Effector CD8-positive, alpha-beta T cell (primary cell): ENCODE measurements at regions not wholly inside any gene's neighbourhood (a gene's known extent, or its start where the extent isn't known, plus 50 kb on each side); places are given as distances from the start of the nearest gene placed in this dataset.

Source experiments
- DNase-seq: peaks from one replicate; lab custom pipeline; 2025; lab: John Stamatoyannopoulos, UW

DNA sequence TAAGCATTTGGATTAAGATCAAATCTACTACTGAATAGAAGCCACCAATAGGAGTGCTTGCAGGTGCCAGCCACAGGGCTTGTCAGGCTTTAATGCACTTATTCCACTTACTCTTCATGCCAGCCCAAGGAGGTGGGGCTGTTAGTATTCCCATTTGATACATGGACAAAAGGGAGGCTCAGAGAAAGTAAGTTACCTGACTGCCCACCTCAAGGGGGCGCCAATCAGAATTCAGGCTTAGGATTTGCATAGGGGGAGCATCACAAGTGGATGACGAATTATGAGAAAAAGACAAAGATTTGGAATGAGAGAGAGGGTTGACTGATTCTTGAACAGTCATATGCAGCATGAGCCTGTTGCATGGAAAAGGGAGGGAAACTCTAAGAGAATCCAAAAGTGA, 188.4 kb upstream of the TSHZ2 start:
- no peak for DNase-seq

DNA sequence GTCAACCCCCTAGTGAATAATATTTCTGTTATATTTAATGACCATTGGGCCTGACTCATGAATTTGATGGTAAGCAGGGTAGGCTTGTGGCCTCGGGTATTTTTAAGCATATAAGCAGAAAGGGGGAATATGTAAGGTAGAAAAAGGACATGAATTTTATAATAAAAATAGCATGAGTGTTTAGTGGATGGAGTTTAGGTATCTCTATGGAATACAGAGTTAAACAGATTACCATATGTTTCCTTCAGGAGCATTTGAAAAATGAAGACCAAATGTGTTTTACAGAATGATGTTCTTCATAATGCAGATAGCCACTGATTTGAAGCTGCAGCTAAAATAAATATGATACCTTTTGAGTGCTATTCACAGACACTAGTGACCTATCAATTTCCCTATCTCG, 191.7 kb upstream of the TSHZ2 start:
- no peak for DNase-seq

DNA sequence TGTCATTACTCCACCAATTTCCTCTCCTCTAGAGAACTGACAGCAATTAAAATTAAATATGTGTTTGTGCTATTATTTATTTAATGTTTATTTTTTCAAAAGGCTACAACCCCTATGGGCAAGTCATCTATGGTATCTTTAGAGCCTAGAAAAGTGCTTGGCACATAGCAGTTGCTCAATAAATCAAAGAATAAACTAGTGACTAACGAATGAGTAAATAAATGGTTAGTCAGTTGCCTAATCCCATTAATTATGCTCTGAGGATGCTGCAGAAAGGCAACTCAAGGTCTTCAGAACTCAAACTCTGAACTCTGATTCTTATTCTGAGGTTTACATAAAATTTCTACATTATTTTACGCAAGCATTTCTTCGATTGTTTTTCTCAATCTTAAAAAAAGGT, 193.0 kb upstream of the TSHZ2 start:
- DNase-seq: no peak

DNA sequence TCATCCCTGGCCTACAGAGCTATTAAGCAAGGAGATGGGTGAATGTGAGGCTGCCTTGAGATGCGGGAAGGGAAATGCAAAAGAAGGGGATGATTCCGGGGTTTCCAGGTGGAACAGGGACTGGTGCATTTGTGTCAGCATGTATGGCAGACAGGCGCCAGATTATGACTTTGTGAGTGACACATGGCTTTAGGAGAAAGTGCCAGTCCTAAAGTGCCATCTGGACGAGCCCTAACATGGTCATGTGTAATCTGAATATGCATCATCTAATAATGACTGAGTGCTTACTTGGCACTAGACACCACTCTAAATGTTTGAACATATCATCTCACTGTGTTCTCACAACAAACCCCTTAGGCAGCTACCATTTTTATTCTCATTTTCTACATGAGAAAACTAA, 195.0 kb upstream of the TSHZ2 start:
- DNase-seq: no peak

DNA sequence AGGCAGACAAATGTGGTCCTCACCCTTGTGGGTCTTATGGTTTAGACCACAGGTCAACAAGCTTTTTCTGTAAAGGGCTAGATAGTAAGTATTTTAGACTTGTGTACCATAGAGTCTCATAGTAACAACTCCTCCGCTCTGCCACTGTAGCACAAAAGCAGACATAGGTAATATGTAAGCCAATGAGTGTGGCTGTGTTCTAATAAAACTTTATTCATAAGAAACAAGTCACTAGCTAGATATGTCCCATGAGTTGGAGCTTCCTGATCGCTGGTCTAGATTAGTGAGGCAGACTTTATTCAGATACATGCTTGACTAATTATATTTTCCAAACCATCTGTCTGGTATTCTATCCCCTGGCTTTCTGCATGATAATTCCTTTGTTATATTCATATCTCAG, 196.4 kb upstream of the TSHZ2 start:
- no peak for DNase-seq

DNA sequence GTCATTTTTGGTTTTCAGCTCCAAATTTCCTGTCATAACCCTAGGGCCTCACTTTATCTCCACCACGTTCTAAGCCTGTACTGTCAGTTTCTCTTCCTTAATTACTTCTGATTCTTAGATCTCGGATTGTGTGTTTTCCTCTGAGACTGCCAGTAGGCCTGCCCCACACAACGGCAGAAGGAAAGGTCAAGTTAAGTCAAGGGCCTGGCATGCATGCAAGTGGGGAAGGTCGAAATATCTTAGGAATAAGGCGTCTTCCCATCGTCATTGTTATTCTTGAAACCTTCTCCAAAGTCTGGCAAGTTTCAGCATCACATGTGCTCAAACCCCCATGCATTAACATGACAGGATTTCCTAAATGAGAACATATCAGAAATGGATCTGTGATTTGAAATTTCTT, 203.5 kb upstream of the TSHZ2 start:
- no peak for DNase-seq

DNA sequence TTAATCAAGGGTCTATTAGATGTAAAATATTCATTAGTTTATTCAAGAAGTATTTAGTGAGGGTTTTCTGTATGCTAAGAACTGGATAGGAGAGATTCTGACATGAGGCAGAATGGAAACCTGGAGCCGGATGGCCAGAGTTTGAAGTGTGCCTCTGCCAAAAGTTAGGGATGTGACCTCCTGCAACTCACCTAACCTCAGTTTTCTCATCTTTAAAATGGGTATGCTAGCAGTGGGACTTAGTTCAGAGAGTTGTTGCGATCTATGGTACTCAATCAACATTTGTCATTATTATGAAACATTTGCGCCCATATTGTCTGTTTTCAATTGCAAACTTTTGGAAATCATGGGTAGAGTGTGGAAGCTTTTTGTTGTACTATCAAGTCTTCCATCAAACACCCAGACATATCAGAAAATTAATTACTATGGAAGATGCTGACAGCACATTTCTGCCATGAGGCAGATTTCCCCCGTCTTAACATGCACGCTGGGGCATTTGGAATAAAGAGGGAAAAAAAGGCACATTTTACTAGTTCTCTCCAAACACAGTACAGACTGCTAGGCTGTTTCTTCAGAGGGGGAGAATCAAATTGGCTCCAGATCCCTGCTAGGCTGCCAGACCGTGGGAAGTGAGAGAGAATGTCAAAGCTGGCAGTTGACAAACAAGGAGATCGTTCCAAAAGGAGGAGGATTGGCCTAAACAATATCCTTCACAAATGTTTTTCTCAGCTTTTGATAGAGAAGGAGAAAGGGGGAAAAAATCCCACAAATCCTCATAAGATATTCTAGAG, 205.3 kb upstream of the TSHZ2 start:
- DNase-seq: no peak

DNA sequence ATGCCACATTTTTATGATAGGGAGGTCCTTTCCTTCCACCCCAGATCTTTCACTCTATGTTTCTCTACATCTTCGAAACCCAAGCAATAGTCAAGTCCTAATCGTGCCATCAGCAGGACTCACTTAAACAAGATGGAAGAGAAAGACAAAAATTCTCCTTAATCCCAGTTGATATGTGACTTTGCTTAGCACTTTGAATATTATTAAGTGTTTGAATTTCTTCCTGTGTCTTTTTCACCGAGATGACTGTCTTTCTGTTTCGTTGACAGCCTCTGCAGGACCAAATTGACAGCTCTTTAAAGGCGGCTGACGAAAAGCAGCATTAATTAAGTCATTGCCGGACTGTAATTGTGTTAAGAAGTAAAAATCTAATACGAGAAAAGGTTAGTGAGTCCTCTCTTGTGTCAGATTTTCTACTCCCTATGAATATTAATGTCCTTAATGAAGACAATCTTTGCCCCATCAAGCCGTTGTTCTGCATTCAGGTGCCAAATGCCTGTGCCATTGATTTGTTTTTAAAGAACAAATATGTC, 208.8 kb upstream of the TSHZ2 start:
- DNase-seq: no peak

DNA sequence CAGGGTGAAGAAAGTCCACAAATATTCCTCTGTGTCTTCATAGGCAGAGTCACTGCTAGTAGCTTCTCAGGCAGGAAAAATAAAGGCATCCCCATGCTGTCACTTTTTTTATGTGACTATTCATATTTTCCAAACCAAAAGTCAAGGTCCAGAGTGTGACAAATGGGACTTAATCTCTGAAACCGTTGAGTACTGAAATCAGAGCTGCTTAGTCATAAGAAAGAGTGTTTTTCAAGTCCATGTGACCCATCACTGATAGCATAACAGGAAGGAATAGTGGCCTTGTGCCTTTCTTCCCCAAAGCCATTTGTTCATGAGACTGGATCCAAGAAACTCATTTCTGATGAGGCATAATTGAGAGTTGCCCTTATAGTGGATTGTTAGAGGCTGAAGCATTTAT, 210.3 kb upstream of the TSHZ2 start:
- no peak for DNase-seq

DNA sequence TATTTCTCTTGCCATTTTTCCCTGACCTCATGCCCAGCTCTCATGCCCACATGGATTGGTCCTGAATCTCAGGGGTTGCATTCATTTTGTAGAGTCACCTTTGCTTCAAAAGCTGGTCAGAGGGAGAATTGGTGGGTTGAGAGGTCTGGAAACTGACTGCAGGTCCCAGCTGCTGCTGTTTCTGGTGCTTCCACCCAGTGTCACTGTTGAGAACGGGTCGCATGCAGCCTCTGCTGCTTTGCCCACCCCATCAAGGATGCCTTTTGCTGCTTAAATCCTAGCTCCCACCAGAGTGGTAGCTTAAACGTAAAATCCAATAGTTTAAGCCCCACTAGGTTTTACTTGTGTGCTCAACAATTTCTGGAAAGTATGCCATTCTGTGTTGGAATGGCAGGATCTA, 211.4 kb upstream of the TSHZ2 start:
- no peak for DNase-seq

DNA sequence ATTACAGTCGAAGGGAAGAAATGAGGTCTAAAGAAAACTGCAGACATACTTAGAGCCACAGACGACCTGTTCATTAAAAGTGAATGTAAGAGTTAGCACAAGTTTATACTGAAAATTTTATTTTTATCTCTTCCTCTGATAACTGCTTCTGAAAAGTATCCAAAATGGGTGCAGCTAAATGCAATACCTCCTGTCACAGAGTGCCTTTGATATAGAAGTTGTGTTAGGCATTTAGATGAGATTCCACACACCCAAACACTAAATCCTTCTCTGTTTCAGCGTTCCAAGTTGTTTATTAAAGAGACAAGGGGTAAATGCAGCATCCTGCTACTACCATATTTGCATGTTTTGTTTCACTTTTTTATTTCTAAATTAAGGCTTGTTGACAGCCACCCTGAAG, 214.7 kb upstream of the TSHZ2 start:
- DNase-seq: no peak

DNA sequence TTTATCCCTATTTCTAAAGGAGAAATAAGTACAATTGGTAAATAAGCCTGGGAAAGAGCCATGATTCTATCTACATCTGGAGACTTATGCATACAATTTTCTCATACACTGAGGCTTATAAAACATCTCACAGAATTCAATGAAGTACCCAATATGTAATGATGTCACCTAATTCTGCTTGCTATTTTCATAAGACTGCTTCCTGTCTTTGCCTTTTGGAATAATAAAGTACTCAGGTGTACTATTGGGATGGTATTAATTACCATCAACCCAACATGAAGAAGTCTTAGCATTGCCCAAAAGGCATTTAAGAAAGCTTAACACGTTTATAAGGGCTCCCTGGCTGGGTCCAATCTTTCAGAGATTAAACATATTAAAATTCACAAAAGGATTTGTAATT, 216.4 kb upstream of the TSHZ2 start:
- no peak for DNase-seq

DNA sequence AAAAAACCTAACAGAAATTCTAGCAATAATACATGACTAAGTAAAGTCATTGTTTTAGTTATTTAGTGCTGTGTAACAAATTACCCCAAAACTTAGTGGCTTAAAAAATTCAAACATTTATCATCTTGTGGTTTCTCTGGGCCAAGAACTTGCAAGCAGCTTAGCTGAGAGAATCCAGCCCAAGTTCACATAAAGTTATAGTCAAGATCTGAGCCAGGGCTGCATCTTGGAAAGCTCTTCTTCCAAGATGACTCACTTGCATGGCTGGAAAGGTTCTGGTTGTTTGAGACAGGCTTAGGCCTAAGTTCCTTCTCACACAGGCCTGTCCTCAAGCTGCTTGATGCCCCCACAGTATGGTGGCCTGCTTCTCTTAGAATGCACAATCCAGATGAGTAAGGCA, 217.8 kb upstream of the TSHZ2 start:
- no peak for DNase-seq

DNA sequence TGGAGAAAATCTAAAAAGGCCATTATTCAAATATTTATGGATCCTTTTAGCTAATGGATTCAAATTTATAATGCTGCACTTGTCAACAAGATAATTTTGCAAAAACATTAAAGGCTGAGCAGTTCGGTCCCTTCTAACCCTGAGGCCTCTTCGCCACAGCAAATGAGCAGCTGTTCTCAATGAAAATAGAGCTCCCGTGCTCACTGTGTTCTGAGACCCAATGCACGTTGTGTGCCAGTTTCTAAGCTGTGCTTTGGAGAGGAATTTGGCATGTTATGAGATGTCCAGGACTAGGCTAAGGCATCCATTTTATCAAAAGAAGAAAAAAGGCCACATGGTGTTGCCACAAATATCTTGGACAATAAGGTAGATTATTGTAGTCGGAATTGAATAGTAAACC, 220.1 kb upstream of the TSHZ2 start:
- no peak for DNase-seq

DNA sequence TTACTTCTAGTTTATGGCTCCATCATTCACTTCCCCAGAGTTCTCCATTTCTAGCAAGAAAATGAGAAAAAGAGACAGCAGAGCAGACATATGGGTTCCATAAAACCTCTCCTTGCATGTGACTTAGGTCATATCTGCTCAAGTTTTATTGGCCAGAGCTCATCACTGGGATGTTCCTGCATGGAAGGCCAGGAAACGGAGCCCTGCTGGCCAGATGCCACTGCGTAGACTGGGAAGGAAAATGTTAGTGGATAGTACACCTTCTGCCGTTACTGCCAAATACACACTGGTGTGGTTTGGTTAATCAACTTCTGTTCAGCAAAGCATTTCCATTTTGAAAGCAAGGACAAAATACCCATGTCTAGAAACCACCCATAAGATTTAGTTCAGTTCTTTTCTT, 220.6 kb upstream of the TSHZ2 start:
- no peak for DNase-seq

DNA sequence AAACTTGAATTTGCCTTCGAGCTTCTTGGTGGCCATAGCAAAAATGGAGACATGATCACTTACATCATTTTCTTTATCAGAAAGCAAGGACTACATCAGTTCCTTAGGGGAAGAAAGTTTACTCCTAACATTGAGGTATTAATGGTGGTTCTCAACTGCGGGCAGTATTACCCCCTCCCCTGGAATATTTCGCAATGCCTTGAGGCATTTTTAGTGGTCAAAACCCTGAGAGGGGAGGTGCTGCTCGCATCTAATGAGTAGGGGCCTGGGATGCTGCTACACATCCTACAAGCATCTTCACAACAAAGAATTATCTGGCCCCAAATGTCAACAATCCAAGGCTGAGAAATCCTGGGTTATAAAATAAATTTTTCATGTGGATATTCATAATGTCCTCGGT, 222.2 kb upstream of the TSHZ2 start:
- no peak for DNase-seq

DNA sequence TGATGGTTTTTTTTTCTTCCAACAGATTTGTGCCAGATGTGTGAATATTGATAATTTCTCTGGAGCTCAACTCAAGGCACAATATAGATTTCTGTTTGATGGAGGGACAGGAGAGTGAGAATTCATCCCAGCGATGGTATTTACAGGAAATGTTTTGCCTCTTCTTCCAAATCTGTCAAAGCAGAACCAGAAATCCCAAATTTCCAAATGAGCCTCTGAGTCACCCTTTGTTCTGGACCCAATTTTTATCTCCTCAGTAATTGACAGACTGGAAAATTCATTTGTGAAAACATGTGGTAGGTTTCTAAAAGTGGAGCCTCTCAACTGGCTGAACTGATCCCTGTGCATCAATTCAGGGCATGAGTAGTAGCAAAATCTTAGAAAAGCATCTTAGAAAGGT, 223.2 kb upstream of the TSHZ2 start:
- no peak for DNase-seq

DNA sequence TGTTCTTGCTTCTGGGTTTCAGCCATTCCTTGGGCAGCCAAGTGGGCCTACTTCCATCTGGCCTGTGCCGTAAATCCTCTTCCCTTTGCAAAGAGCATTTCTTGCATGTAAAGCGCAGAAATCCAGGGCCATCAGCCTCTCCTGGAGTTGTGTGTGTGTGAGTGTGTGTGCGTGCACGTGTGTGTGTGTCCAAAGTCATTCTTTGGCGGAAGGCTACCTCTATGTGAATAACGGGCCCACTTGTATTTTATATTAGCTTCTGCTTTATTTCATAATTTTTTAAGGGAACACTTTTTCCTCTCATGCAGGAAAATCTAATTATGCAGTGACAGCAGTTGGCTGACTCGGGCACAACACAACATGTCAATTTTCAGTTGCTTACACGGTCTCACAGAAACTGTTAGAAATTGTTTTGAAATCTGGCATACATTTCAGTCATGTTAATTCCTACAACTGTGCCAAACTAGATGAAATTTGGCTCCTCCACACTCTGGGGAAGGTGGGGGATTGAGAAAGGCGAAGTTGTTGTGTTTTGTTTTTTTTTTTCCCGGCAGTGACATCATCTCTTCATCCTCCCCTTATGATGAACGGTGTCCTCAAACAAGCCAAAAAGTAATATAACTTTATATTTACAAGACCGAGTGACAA, 223.7 kb upstream of the TSHZ2 start:
- DNase-seq: no peak

DNA sequence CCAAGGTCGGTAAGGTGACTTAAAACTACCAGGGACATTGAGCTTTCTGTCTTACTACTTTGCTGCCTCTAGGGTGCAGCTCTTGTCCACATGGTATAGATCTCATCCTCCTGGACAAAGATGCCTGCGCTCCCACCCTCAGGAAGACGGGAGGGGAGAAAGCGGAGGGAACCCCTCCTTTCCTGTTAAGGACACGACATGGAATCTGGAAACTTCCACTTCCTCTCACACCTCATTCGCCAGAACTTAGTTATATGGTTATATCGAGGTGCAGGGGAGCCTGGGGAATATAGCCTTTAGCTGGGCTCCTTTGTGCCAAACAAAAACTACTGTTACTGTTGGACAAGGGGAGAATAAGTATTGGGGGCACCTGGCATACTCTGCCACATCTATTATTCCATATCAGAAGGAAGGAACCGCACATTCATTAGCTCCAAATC, 224.3 kb upstream of the TSHZ2 start:
- no peak for DNase-seq

DNA sequence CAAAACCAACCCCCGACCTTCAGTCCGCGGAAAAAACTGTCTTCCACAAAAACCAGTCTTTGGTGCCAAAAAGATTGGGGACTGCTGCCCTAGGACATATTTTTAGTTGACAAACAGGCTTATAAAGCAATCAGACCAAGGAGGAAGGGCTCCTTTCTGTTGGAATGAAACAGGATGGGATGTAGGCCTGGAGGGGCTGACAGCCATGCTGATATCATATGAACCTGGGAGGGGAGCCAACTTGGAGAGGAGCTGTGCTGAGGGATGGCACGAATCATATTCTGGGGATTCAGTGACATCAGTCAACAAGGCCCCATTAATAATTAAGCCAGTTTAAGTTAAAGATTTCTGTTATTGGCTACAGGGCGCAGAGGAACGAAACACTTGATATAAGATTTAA, 225.4 kb upstream of the TSHZ2 start:
- DNase-seq: no peak

DNA sequence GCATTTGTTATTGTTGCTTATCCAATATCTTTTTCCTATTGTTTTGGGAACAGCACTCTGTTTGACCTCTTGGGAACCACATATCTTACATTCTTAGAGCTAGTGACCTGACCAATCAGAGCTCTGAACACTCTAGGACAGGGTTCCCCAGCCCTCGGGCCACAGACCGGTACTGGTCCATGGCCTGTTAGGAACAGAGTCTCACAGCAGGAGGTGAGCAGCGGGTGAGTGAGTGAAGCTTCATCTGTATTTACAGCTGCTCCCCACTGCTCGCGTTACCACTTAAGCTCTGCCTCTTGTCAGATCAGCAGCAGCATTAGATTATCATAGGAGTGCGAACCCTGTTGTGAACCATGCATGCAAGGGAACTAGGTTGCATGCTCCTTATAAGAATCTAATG, 226.0 kb upstream of the TSHZ2 start:
- DNase-seq: no peak

DNA sequence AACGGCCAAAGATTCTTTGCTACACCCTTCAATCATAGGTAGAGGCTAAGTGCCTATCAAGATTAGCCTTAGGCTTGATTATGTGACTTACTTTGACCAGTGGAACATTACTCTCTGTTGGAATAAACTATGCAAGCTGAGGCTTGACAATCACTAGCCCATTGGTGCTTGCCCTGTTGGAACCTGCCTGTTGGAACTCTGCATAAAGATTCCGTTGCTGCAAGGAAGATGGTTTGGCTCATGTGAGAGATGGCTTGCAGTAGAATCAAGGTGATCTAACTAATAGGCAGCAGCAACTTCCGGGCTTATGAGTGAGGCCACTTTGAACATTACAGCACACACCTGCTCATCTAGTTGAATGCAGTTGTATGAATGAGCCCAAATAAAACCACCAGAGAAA, 227.7 kb upstream of the TSHZ2 start:
- DNase-seq: no peak

DNA sequence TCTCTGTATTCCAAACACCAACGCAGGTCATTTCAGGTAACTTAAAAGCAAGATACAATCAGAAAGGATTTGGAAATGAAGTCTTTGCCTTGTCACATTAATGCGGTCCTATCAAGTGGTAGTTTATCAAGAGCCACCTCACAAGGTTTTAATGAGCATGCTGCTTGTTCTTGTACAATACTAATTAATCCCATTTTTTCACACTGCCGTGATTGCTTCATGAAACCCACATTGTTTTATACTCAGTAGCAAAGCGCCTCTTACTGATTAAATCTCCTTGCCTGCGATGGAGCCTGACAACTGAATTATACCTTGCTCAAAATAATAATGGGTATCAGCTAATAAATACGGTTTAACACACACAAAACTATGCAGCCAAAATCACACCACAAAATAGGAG, 234.1 kb upstream of the TSHZ2 start:
- no peak for DNase-seq

DNA sequence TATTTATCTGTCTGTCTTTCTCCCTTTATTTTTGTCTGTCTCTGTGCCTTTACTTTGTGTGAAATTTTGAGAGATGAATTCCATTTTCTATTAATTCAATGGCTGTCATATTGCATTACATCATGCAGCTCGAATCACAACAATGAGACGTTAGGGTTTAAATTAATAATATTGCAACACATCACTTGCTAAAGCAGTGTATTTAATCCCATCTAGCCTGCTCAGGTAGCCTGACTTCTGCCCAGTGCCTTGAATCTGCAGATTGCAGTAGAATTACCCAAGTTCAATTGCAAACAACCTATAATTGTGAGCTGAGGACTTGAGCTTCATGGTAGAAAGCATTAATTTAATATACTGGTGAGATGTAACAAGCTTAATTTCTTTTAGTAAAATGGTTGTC, 235.7 kb upstream of the TSHZ2 start:
- no peak for DNase-seq
